H1 (cell line): ENCODE measurements at regions not wholly inside any gene's neighbourhood (a gene's known extent, or its start where the extent isn't known, plus 50 kb on each side); places are given as distances from the start of the nearest gene placed in this dataset.

Experiments used
- CTCF ChIA-PET: fragments of 300-600 bp; sonication (Branson Sonifier 250); formaldehyde crosslinking; loops from one replicate; lab custom pipeline; 2021; ENCODE audit not compliant: partially characterized antibody; lab: Charles Lee
- POLR2A ChIA-PET: fragments of 300-600 bp; sonication (Branson Sonifier 250); formaldehyde crosslinking; loops from one replicate; lab custom pipeline; 2021; ENCODE audit warnings: inconsistent platforms; ENCODE audit not compliant: partially characterized antibody; lab: Charles Lee
- DNase-seq, 2 experiments: peaks; one replicate each; pipeline versions ENCODE4 v3.0.0 to v3.0.0-alpha.2; 2010 to 2022; ENCODE audit warnings: low spot score in 2 of 2, low read depth in 1 of 2, mixed read lengths in 1 of 2
- FAIRE-seq: peaks from 2 replicates; lab custom pipeline; 2011; peaks lifted over from hg19 to GRCh38; lab: Jason Lieb, UNC
- H2AFZ ChIP-seq: 2 replicates; pipeline ENCODE4 v1.8.1; 2012; ENCODE audit warnings: low read length, inconsistent platforms
- H2AK5ac ChIP-seq: 2 replicates; pipeline ENCODE4 v1.6.1; 2013; ENCODE audit warnings: low read depth, low read length
- H2BK120ac ChIP-seq: replicated peaks from 2 replicates; pipeline ENCODE3; 2013; ENCODE audit warnings: low read depth, low read length, inconsistent platforms
- H2BK12ac ChIP-seq: 2 replicates; pipeline ENCODE4 v1.6.1; 2013; ENCODE audit warnings: low read depth, low read length
- H2BK15ac ChIP-seq: 2 replicates; pipeline ENCODE4 v1.6.1; 2013; ENCODE audit warnings: low read length
- H2BK20ac ChIP-seq: 2 replicates; pipeline ENCODE4 v1.6.1; 2013; ENCODE audit warnings: low read length
- H2BK5ac ChIP-seq: 2 replicates; pipeline ENCODE4 v1.6.1; 2013; ENCODE audit warnings: low read depth, low read length
- H3K14ac ChIP-seq: 2 replicates; pipeline ENCODE4 v1.6.1; 2013; ENCODE audit warnings: inconsistent platforms; ENCODE audit not compliant: insufficient read length
- H3K18ac ChIP-seq: 2 replicates; pipeline ENCODE4 v1.6.1; 2013; ENCODE audit warnings: low read length; ENCODE audit errors: extremely low read depth
- H3K23ac ChIP-seq: 2 replicates; pipeline ENCODE4 v1.6.1; 2013; ENCODE audit warnings: inconsistent platforms; ENCODE audit not compliant: insufficient read length
- H3K23me2 ChIP-seq: 2 replicates; pipeline ENCODE4 v1.6.1; 2013; ENCODE audit warnings: low read depth, low read length
- H3K27ac ChIP-seq: 2 replicates; pipeline ENCODE4 v1.6.1; 2011; ENCODE audit warnings: low read depth, low read length, inconsistent platforms
- H3K27me3 ChIP-seq, 4 experiments: replicated peaks in 1 of 4; 1 replicate in 1 of 4; 2 replicates in 3 of 4; pipeline versions ENCODE4 v1.6.1 to v1.8.1; 2011 to 2013; ENCODE audit warnings: low read length in 3 of 4, mild to moderate bottlenecking in 3 of 4, inconsistent platforms in 2 of 4, mixed read lengths in 2 of 4, moderate library complexity in 1 of 4; ENCODE audit not compliant: control insufficient read depth in 3 of 4, insufficient read depth in 3 of 4; ENCODE audit errors: extremely low read depth in 1 of 4
- H3K36me3 ChIP-seq, 4 experiments: 2 replicates each; pipeline versions ENCODE4 v1.6.1 to v1.8.1; 2011 to 2013; ENCODE audit warnings: mild to moderate bottlenecking in 4 of 4, low read length in 3 of 4, moderate library complexity in 2 of 4, control low read depth in 1 of 4, inconsistent platforms in 1 of 4; ENCODE audit not compliant: insufficient read depth in 4 of 4, control insufficient read depth in 2 of 4
- H3K4ac ChIP-seq: replicated peaks from 2 replicates; pipeline ENCODE3; 2013; ENCODE audit warnings: low read length, low read depth, mixed read lengths, inconsistent platforms; ENCODE audit not compliant: insufficient read length
- H3K4me1 ChIP-seq, 4 experiments: replicated peaks in 1 of 4; 1 replicate in 1 of 4; 2 replicates in 3 of 4; pipeline versions ENCODE4 v1.6.1 to v1.8.1; 2011 to 2013; ENCODE audit warnings: low read length in 3 of 4, inconsistent platforms in 2 of 4, mixed read lengths in 1 of 4; ENCODE audit not compliant: insufficient read depth in 4 of 4, control insufficient read depth in 3 of 4
- H3K4me2 ChIP-seq, 2 experiments: 2 replicates each; pipeline versions ENCODE4 v1.6.1 to v1.8.1; 2011 to 2013; ENCODE audit warnings: low read depth in 2 of 2, low read length in 2 of 2, control low read depth in 1 of 2, inconsistent platforms in 1 of 2, mild to moderate bottlenecking in 1 of 2; ENCODE audit not compliant: insufficient read depth in 1 of 2
- H3K4me3 ChIP-seq, 4 experiments: fragments of 200-600, 300-600 bp in 1 of 4; sonication (generic), shearing (Covaris generic), sonication (Bioruptor Twin) in 1 of 4; 2 replicates each; pipeline versions ENCODE4 v1.5.1 to v1.8.1; 2011 to 2016; ENCODE audit warnings: low read length in 4 of 4, low read depth in 3 of 4, control low read depth in 2 of 4, inconsistent platforms in 2 of 4, mild to moderate bottlenecking in 2 of 4, mixed read lengths in 1 of 4, moderate library complexity in 1 of 4; ENCODE audit not compliant: insufficient read depth in 2 of 4; ENCODE audit errors: extremely low read depth in 1 of 4
- H3K56ac ChIP-seq: replicated peaks from 2 replicates; pipeline ENCODE3; 2013; ENCODE audit warnings: low read depth, mild to moderate bottlenecking, mixed read lengths, low read length, inconsistent platforms; ENCODE audit not compliant: insufficient read length
- H3K79me1 ChIP-seq: 2 replicates; pipeline ENCODE4 v1.6.1; 2013; ENCODE audit warnings: low read depth, low read length, control low read depth
- H3K79me2 ChIP-seq, 2 experiments: 2 replicates each; pipeline versions ENCODE4 v1.6.1 to v1.8.1; 2012 to 2013; ENCODE audit warnings: low read length in 2 of 2, mild to moderate bottlenecking in 2 of 2, inconsistent platforms in 1 of 2; ENCODE audit not compliant: insufficient read depth in 2 of 2, control insufficient read depth in 1 of 2
- H3K9ac ChIP-seq, 4 experiments: replicated peaks in 1 of 4; 1 replicate in 1 of 4; 2 replicates in 3 of 4; pipeline versions ENCODE4 v1.6.1 to v1.8.1; 2011 to 2013; ENCODE audit warnings: low read depth in 3 of 4, low read length in 3 of 4, control low read depth in 2 of 4, mild to moderate bottlenecking in 2 of 4, moderate library complexity in 2 of 4, inconsistent platforms in 1 of 4; ENCODE audit errors: extremely low read depth in 1 of 4
- H3K9me3 ChIP-seq, 2 experiments: 2 replicates each; pipeline versions ENCODE4 v1.6.1 to v1.8.1; 2012 to 2013; ENCODE audit warnings: mild to moderate bottlenecking in 2 of 2, moderate library complexity in 2 of 2, control low read depth in 1 of 2, inconsistent platforms in 1 of 2, low read depth in 1 of 2, low read length in 1 of 2, mixed read lengths in 1 of 2; ENCODE audit not compliant: insufficient read depth in 2 of 2
- H4K20me1 ChIP-seq, 2 experiments: replicated peaks in 1 of 2; 2 replicates each; pipeline versions ENCODE3 to v1.8.1; 2011 to 2013; ENCODE audit warnings: inconsistent platforms in 2 of 2, low read length in 2 of 2, mild to moderate bottlenecking in 1 of 2; ENCODE audit not compliant: insufficient read depth in 2 of 2, control insufficient read depth in 1 of 2
- H4K5ac ChIP-seq: 2 replicates; pipeline ENCODE4 v1.6.1; 2013; ENCODE audit warnings: low read length, low read depth, mixed read lengths, inconsistent platforms; ENCODE audit not compliant: insufficient read length
- H4K8ac ChIP-seq: 2 replicates; pipeline ENCODE4 v1.8.0; 2013; ENCODE audit warnings: mild to moderate bottlenecking, moderate library complexity, low read length, inconsistent platforms; ENCODE audit not compliant: insufficient read depth; ENCODE audit errors: extremely low read depth
- H4K91ac ChIP-seq: replicated peaks from 2 replicates; pipeline ENCODE3; 2013; ENCODE audit warnings: low read length, mixed read lengths, inconsistent platforms; ENCODE audit not compliant: insufficient read length
- EP300 ChIP-seq, 2 experiments: IDR thresholded peaks; 1 replicate in 1 of 2; 2 replicates in 1 of 2; pipeline ENCODE4 v1.6.1; 2011 to 2012; ENCODE audit warnings: low read depth in 2 of 2, low read length in 2 of 2, mild to moderate bottlenecking in 2 of 2, borderline replicate concordance in 1 of 2, inconsistent platforms in 1 of 2, moderate library complexity in 1 of 2
- JUND ChIP-seq: IDR thresholded peaks from 2 replicates; pipeline ENCODE4 v1.6.1; 2011; ENCODE audit warnings: mild to moderate bottlenecking, improper control_type of control experiment, low read length
- MAFK ChIP-seq: IDR thresholded peaks from 2 replicates; pipeline ENCODE4 v1.6.1; 2012; ENCODE audit warnings: low read depth, mild to moderate bottlenecking, improper control_type of control experiment, low read length
- NANOG ChIP-seq: IDR thresholded peaks from 2 replicates; pipeline ENCODE4 v1.6.1; 2011; ENCODE audit warnings: low read length, low read depth, mild to moderate bottlenecking, inconsistent platforms; ENCODE audit not compliant: insufficient read depth, poor library complexity, severe bottlenecking
- PHF8 ChIP-seq: fragments of 200-600 bp; sonication (generic); conservative IDR thresholded peaks from 2 replicates; pipeline ENCODE4 v1.7.1; 2012; ENCODE audit warnings: low read depth, mild to moderate bottlenecking, inconsistent platforms, low read length, moderate library complexity
- RXRA ChIP-seq: IDR thresholded peaks from 2 replicates; pipeline ENCODE4 v1.6.1; 2011; ENCODE audit warnings: low read depth, mild to moderate bottlenecking, low read length, moderate library complexity; ENCODE audit not compliant: insufficient read depth
- SIN3A ChIP-seq, 2 experiments: IDR thresholded peaks in 1 of 2; conservative IDR thresholded peaks in 1 of 2; 2 replicates each; pipeline ENCODE4 v1.6.1; 2011 to 2012; ENCODE audit warnings: low read length in 2 of 2, improper control_type of control experiment in 1 of 2, low read depth in 1 of 2, mild to moderate bottlenecking in 1 of 2
- SP1 ChIP-seq: IDR thresholded peaks from 2 replicates; pipeline ENCODE4 v1.6.1; 2011; ENCODE audit warnings: low read depth, low read length
- TAF7 ChIP-seq: optimal IDR thresholded peaks from 2 replicates; pipeline ENCODE3; 2011; ENCODE audit warnings: low read depth, mild to moderate bottlenecking, inconsistent platforms, low read length, moderate library complexity, borderline replicate concordance
- TBP ChIP-seq: IDR thresholded peaks from 2 replicates; pipeline ENCODE4 v1.6.1; 2011; ENCODE audit warnings: low read depth, low read length, improper control_type of control experiment
- USF2 ChIP-seq: IDR thresholded peaks from 2 replicates; pipeline ENCODE4 v1.6.1; 2011; ENCODE audit warnings: low read length, improper control_type of control experiment
- WGBS, 2 experiments: shearing (Covaris generic) in 1 of 2; methylation state at CpG; one replicate each; pipeline versions ENCODE4 v1.1.6 to v1.1.7; 2013 to 2015; ENCODE audit warnings: low lambda C conversion rate in 2 of 2, mixed read lengths in 2 of 2, inconsistent platforms in 1 of 2, low coverage in 1 of 2, missing lambda C conversion rate in 1 of 2; ENCODE audit not compliant: insufficient replicate concordance in 2 of 2, insufficient coverage in 1 of 2, insufficient read length in 1 of 2; ENCODE audit errors: extremely low coverage in 1 of 2, missing lambda C conversion rate in 1 of 2; 5-methylcytosine and 5-hydroxymethylcytosine counted together
- TF ChIP-seq, protein P1 (sequence below): IDR thresholded peaks from 2 replicates; pipeline ENCODE4 v1.6.1; 2012; ENCODE audit warnings: inconsistent platforms

GRCh38 chr5:122532035-122532434, 220.0 kb downstream of the SNCAIP start:
- TF ChIP-seq JUND = no peak
- no peak for TF ChIP-seq SP1
- no peak for TF ChIP-seq EP300 (IDR thresholded peaks at IDR 0.05; ENCODE audit: borderline replicate concordance in 1 of 2, low read depth in 2 of 2, low read length in 2 of 2)
- no peak for TF ChIP-seq TAF7
- no peak for TF ChIP-seq TBP
- TF ChIP-seq USF2 = no peak
- TF ChIP-seq, protein P1, sequence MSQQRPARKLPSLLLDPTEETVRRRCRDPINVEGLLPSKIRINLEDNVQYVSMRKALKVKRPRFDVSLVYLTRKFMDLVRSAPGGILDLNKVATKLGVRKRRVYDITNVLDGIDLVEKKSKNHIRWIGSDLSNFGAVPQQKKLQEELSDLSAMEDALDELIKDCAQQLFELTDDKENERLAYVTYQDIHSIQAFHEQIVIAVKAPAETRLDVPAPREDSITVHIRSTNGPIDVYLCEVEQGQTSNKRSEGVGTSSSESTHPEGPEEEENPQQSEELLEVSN = no peak
- TF ChIP-seq MAFK = no peak
- TF ChIP-seq RXRA = no peak
- no peak for TF ChIP-seq PHF8
- no peak for TF ChIP-seq SIN3A (conservative IDR thresholded peaks at IDR 0.05 in 1 of 2, IDR thresholded peaks at IDR 0.05 in 1 of 2; ENCODE audit: low read depth in 1 of 2, low read length in 2 of 2)
- no peak for TF ChIP-seq NANOG
- Histone ChIP-seq H3K4me2 (no peak overlapping the region), H3K56ac (no peak overlapping the region), H3K27me3 (no peaks in the 10 kb centered on the region), H2AK5ac (no peak overlapping the region), H3K36me3 (no peaks in the 10 kb centered on the region), H3K14ac (no peak overlapping the region), H3K79me2 (no peaks in the 10 kb centered on the region), H2AFZ (0 out of 2 replicates have a peak overlapping the region, but pooled peaks have one; percentile 0), H2BK12ac (no peak overlapping the region), H3K23ac (no peak overlapping the region), H3K9ac (no peak overlapping the region), H3K18ac (no peak overlapping the region), H3K4me1 (no peaks in the 10 kb centered on the region), H3K4me3 (no peak overlapping the region), H3K27ac (no peak overlapping the region), H3K79me1 (no peaks in the 10 kb centered on the region), H3K9me3 (peaks cover 0 to 4% of the 10 kb centered on the region in 2 experiments; a peak in 1 of 4 replicates), H3K23me2 (no peaks in the 10 kb centered on the region), H4K91ac (no peak overlapping the region), H4K5ac (no peak overlapping the region), H4K20me1 (no peaks in the 10 kb centered on the region), H2BK20ac (no peak overlapping the region), H2BK15ac (no peak overlapping the region), H3K4ac (no peak overlapping the region), H2BK5ac (no peak overlapping the region), H2BK120ac (peak overlapping the region; percentile 28), H4K8ac (no peak overlapping the region)
- POLR2A ChIA-PET = no interaction called here
- 55% methylated on average over 4 of the region's 4 CpGs; no CpG with 5 or more reads in 1 of the 2 experiments for WGBS, 2 experiments
- FAIRE-seq (peak; percentile 36), DNase-seq (no peak)
- CTCF ChIA-PET = interaction anchor here (1.1 to 2.5 kb wide), 5 partner anchors 9 to 148 kb away, joined by 3 to 10 read pairs (median 3); no protein-coding TSS in a partner anchor
